Mesenchymal stem cell (in vitro differentiated cells and primary cell): ENCODE measurements at regions not wholly inside any gene's neighbourhood (a gene's known extent, or its start where the extent isn't known, plus 50 kb on each side); places are given as distances from the start of the nearest gene placed in this dataset.

Experiments
- DNase-seq: peaks from one replicate; pipeline ENCODE4 v3.0.0-alpha.2; 2013
- H2AFZ ChIP-seq: one replicate; pipeline ENCODE4 v1.6.1; 2013; ENCODE audit warnings: low read depth, mild to moderate bottlenecking, control low read depth, inconsistent platforms, low read length, moderate library complexity
- H2AK5ac ChIP-seq: 2 replicates; pipeline ENCODE4 v1.6.1; 2013; ENCODE audit warnings: low read length, moderate library complexity, mild to moderate bottlenecking, inconsistent platforms; ENCODE audit not compliant: severe bottlenecking
- H2BK120ac ChIP-seq: one replicate; pipeline ENCODE4 v1.6.1; 2013; ENCODE audit warnings: low read depth, mild to moderate bottlenecking, inconsistent platforms, low read length, moderate library complexity
- H2BK12ac ChIP-seq, 2 experiments: one replicate each; pipeline ENCODE4 v1.6.1; 2013; ENCODE audit warnings: inconsistent platforms in 2 of 2, low read length in 2 of 2, mild to moderate bottlenecking in 2 of 2, moderate library complexity in 2 of 2, control low read depth in 1 of 2
- H2BK15ac ChIP-seq: one replicate; pipeline ENCODE4 v1.6.1; 2013; ENCODE audit warnings: mild to moderate bottlenecking, low read depth, inconsistent platforms; ENCODE audit not compliant: poor library complexity, severe bottlenecking
- H2BK5ac ChIP-seq: 2 replicates; pipeline ENCODE4 v1.6.1; 2013; ENCODE audit warnings: low read depth, mild to moderate bottlenecking, low read length, control low read depth, inconsistent platforms; ENCODE audit not compliant: poor library complexity, severe bottlenecking
- H3K14ac ChIP-seq, 2 experiments: one replicate each; pipeline ENCODE4 v1.6.1; 2013; ENCODE audit warnings: inconsistent platforms in 2 of 2, low read length in 2 of 2, control low read depth in 1 of 2, mild to moderate bottlenecking in 1 of 2, moderate library complexity in 1 of 2
- H3K18ac ChIP-seq, 2 experiments: one replicate each; pipeline ENCODE4 v1.6.1; 2013; ENCODE audit warnings: inconsistent platforms in 2 of 2, low read length in 2 of 2, control low read depth in 1 of 2, low read depth in 1 of 2, mild to moderate bottlenecking in 1 of 2
- H3K23ac ChIP-seq, 2 experiments: one replicate each; pipeline ENCODE4 v1.6.1; 2013; ENCODE audit warnings: inconsistent platforms in 2 of 2, low read length in 2 of 2, mild to moderate bottlenecking in 2 of 2, moderate library complexity in 2 of 2, control low read depth in 1 of 2
- H3K27ac ChIP-seq: 2 replicates; pipeline ENCODE4 v1.5.1; 2013; ENCODE audit warnings: mild to moderate bottlenecking, moderate library complexity, low read length, control low read depth, inconsistent platforms; ENCODE audit not compliant: poor library complexity, severe bottlenecking
- H3K27me3 ChIP-seq, 2 experiments: 2 replicates each; pipeline versions ENCODE4 v1.6.1 to v1.7.0; 2013; ENCODE audit warnings: low read length in 2 of 2, mild to moderate bottlenecking in 2 of 2, moderate library complexity in 2 of 2, control low read depth in 1 of 2, inconsistent platforms in 1 of 2; ENCODE audit not compliant: control insufficient read depth in 1 of 2, insufficient read depth in 1 of 2
- H3K36me3 ChIP-seq, 2 experiments: 2 replicates each; pipeline versions ENCODE4 v1.6.1 to v1.7.0; 2013; ENCODE audit warnings: low read length in 2 of 2, control low read depth in 1 of 2, inconsistent platforms in 1 of 2, low read depth in 1 of 2, mild to moderate bottlenecking in 1 of 2; ENCODE audit not compliant: insufficient read depth in 2 of 2, control insufficient read depth in 1 of 2
- H3K4ac ChIP-seq, 2 experiments: one replicate each; pipeline ENCODE4 v1.6.1; 2013; ENCODE audit warnings: inconsistent platforms in 2 of 2, low read length in 2 of 2, mild to moderate bottlenecking in 2 of 2, moderate library complexity in 2 of 2, control low read depth in 1 of 2, low read depth in 1 of 2
- H3K4me1 ChIP-seq: 2 replicates; pipeline ENCODE4 v1.6.1; 2013; ENCODE audit warnings: low read depth, low read length, control low read depth; ENCODE audit not compliant: control insufficient read depth, insufficient read depth
- H3K4me2 ChIP-seq: 2 replicates; pipeline ENCODE4 v1.6.1; 2013; ENCODE audit warnings: low read length, mild to moderate bottlenecking, inconsistent platforms; ENCODE audit not compliant: poor library complexity, severe bottlenecking
- H3K4me3 ChIP-seq, 2 experiments: 2 replicates each; pipeline versions ENCODE4 v1.5.1 to v1.7.0; 2013; ENCODE audit warnings: low read length in 2 of 2, mild to moderate bottlenecking in 2 of 2, control low read depth in 1 of 2, low read depth in 1 of 2; ENCODE audit not compliant: insufficient read depth in 1 of 2
- H3K79me1 ChIP-seq: replicated peaks from 2 replicates; pipeline ENCODE4 v1.6.1; 2013; ENCODE audit warnings: mild to moderate bottlenecking, control low read depth, low read length, inconsistent platforms; ENCODE audit not compliant: poor library complexity, severe bottlenecking
- H3K9ac ChIP-seq: 2 replicates; pipeline ENCODE4 v1.7.0; 2013; ENCODE audit warnings: mild to moderate bottlenecking, low read length, moderate library complexity
- H3K9me3 ChIP-seq: 2 replicates; pipeline ENCODE4 v1.7.0; 2013; ENCODE audit warnings: mild to moderate bottlenecking, low read length; ENCODE audit not compliant: control insufficient read depth
- H4K8ac ChIP-seq: one replicate; pipeline ENCODE4 v1.6.1; 2013; ENCODE audit warnings: inconsistent platforms, mild to moderate bottlenecking, low read length, moderate library complexity
- H4K91ac ChIP-seq: one replicate; pipeline ENCODE4 v1.6.1; 2013; ENCODE audit warnings: mild to moderate bottlenecking, low read length, inconsistent platforms
- WGBS: methylation state at CpG from one replicate; pipeline ENCODE4 v1.1.7; 2013; ENCODE audit warnings: mixed read lengths; 5-methylcytosine and 5-hydroxymethylcytosine counted together

GRCh38 chr4:121269001-121269400, 104.9 kb upstream of the TNIP3 start:
- no peak overlapping the region for H3K4me3 ChIP-seq
- H2BK15ac ChIP-seq: no peak overlapping the region
- no peak for DNase-seq
- no peak overlapping the region for H3K23ac ChIP-seq
- H3K4me1 ChIP-seq: no peaks in the 10 kb centered on the region
- H3K36me3 ChIP-seq: no peaks in the 10 kb centered on the region
- H3K27me3 ChIP-seq: no peaks in the 10 kb centered on the region
- H2AFZ ChIP-seq: no peak overlapping the region
- H3K9ac ChIP-seq: no peak overlapping the region
- H4K8ac ChIP-seq: no peak overlapping the region
- no peak overlapping the region for H3K4ac ChIP-seq
- H3K9me3 ChIP-seq: no peaks in the 10 kb centered on the region
- H3K18ac ChIP-seq: no peak overlapping the region
- H3K4me2 ChIP-seq: no peak overlapping the region
- no peak overlapping the region for H2AK5ac ChIP-seq
- no peak overlapping the region for H3K27ac ChIP-seq
- 100% methylated on average over 1 of the region's 1 CpG for WGBS
- no peak overlapping the region for H3K14ac ChIP-seq
- H2BK120ac ChIP-seq: no peak overlapping the region
- H2BK5ac ChIP-seq: no peak overlapping the region
- no peak overlapping the region for H2BK12ac ChIP-seq
- no peaks in the 10 kb centered on the region for H3K79me1 ChIP-seq
- no peak overlapping the region for H4K91ac ChIP-seq

GRCh38 chr4:121266982-121267381, 102.9 kb upstream of the TNIP3 start:
- Histone ChIP-seq H3K27me3 (no peaks in the 10 kb centered on the region), H3K4me2 (no peak overlapping the region), H2AFZ (no peak overlapping the region), H4K91ac (no peak overlapping the region), H3K14ac (no peak overlapping the region), H3K79me1 (no peaks in the 10 kb centered on the region), H3K27ac (no peak overlapping the region), H3K23ac (no peak overlapping the region), H3K9ac (no peak overlapping the region), H2BK12ac (no peak overlapping the region), H2BK120ac (no peak overlapping the region), H3K36me3 (no peaks in the 10 kb centered on the region), H3K4ac (no peak overlapping the region), H3K18ac (no peak overlapping the region), H3K9me3 (no peaks in the 10 kb centered on the region), H2BK5ac (no peak overlapping the region), H4K8ac (no peak overlapping the region), H3K4me1 (no peaks in the 10 kb centered on the region), H3K4me3 (no peak overlapping the region), H2BK15ac (no peak overlapping the region), H2AK5ac (no peak overlapping the region)
- no peak for DNase-seq
- 92% methylated on average over 3 of the region's 3 CpGs for WGBS

- Histone ChIP-seq H4K8ac (no peak overlapping the region), H3K14ac (no peak overlapping the region), H3K18ac (peak overlapping the region in 1 of 2 experiments; percentile 33), H2AK5ac (no peak overlapping the region), H2AFZ (no peak overlapping the region), H3K4me3 (peak overlapping the region in 1 of 2 experiments; percentile 35), H3K79me1 (no peaks in the 10 kb centered on the region), H4K91ac (no peak overlapping the region), H3K36me3 (no peaks in the 10 kb centered on the region), H3K4ac (no peak overlapping the region), H3K27me3 (no peaks in the 10 kb centered on the region), H2BK15ac (no peak overlapping the region), H2BK120ac (no peak overlapping the region), H3K9ac (no peak overlapping the region), H2BK12ac (no peak overlapping the region), H3K27ac (no peak overlapping the region), H3K4me2 (no peak overlapping the region), H2BK5ac (no peak overlapping the region), H3K4me1 (peaks cover 1% of the 10 kb centered on the region), H3K23ac (no peak overlapping the region), H3K9me3 (no peaks in the 10 kb centered on the region)
- no peak for DNase-seq
- 93% methylated on average over 3 of the region's 3 CpGs for WGBS
These were observed 92.9 kb upstream of the TNIP3 start for GRCh38 chr4:121256887-121257466.

GRCh38 chr4:121255986-121256750, 92.0 kb upstream of the TNIP3 start:
- H3K14ac ChIP-seq: no peak overlapping the region
- H2AFZ ChIP-seq: no peak overlapping the region
- no peak overlapping the region for H3K23ac ChIP-seq
- H3K18ac ChIP-seq: no peak overlapping the region
- H3K4me3 ChIP-seq: peak overlapping the region in 1 of 2 experiments; percentile 35
- H3K4me1 ChIP-seq: peaks cover 1% of the 10 kb centered on the region
- no peak overlapping the region for H4K8ac ChIP-seq
- peak; percentile 82 for DNase-seq
- peak overlapping the region; percentile 18 for H3K9ac ChIP-seq
- H3K27ac ChIP-seq: peak overlapping the region; percentile 26
- no peaks in the 10 kb centered on the region for H3K27me3 ChIP-seq
- H3K9me3 ChIP-seq: no peaks in the 10 kb centered on the region
- H3K79me1 ChIP-seq: no peaks in the 10 kb centered on the region
- H3K4ac ChIP-seq: no peak overlapping the region
- no peak overlapping the region for H3K4me2 ChIP-seq
- H2BK120ac ChIP-seq: no peak overlapping the region
- H4K91ac ChIP-seq: no peak overlapping the region
- no peak overlapping the region for H2BK5ac ChIP-seq
- H2BK15ac ChIP-seq: no peak overlapping the region
- no peak overlapping the region for H2AK5ac ChIP-seq
- H3K36me3 ChIP-seq: no peaks in the 10 kb centered on the region
- no peak overlapping the region for H2BK12ac ChIP-seq
